Endodermal cell (in vitro differentiated cells): ENCODE measurements at regions not wholly inside any gene's neighbourhood (a gene's known extent, or its start where the extent isn't known, plus 50 kb on each side); places are given as distances from the start of the nearest gene placed in this dataset.

Experiments
- DNase-seq: peaks from one replicate; pipeline ENCODE4 v3.0.0-alpha.2; 2017
- H3K27ac ChIP-seq: 2 replicates; pipeline ENCODE4 v1.5.1; 2013; ENCODE audit warnings: mild to moderate bottlenecking, low read depth, low read length, moderate library complexity
- H3K27me3 ChIP-seq: 2 replicates; pipeline ENCODE4 v1.6.1; 2013; ENCODE audit warnings: mild to moderate bottlenecking, low read length, moderate library complexity; ENCODE audit not compliant: insufficient read depth, control insufficient read depth, poor library complexity, severe bottlenecking
- H3K36me3 ChIP-seq: 2 replicates; pipeline ENCODE4 v1.7.0; 2013; ENCODE audit warnings: mild to moderate bottlenecking, low read length, moderate library complexity; ENCODE audit not compliant: control insufficient read depth, insufficient read depth
- H3K4me1 ChIP-seq: one replicate; pipeline ENCODE4 v1.7.0; 2013; ENCODE audit warnings: low read length; ENCODE audit not compliant: control insufficient read depth, insufficient read depth
- H3K4me3 ChIP-seq: 2 replicates; pipeline ENCODE4 v1.5.1; 2013; ENCODE audit warnings: mild to moderate bottlenecking, low read length, moderate library complexity
- H3K9ac ChIP-seq: 2 replicates; pipeline ENCODE4 v1.6.1; 2013; ENCODE audit warnings: mild to moderate bottlenecking, low read length, moderate library complexity; ENCODE audit not compliant: poor library complexity, severe bottlenecking; ENCODE audit errors: extremely low read depth
- H3K9me3 ChIP-seq: 2 replicates; pipeline ENCODE4 v1.6.1; 2013; ENCODE audit warnings: mild to moderate bottlenecking, low read length, moderate library complexity; ENCODE audit not compliant: control insufficient read depth
- H3K27ac Mint-ChIP-seq: 2 replicates; pipeline ENCODE4 v1.8.0; 2020; ENCODE audit warnings: mixed read lengths
- H3K27me3 Mint-ChIP-seq: 2 replicates; pipeline ENCODE4 v1.8.0; 2021; ENCODE audit warnings: mild to moderate bottlenecking, mixed read lengths; ENCODE audit not compliant: insufficient read depth
- H3K36me3 Mint-ChIP-seq: 2 replicates; pipeline ENCODE4 v1.8.0; 2020; ENCODE audit warnings: low read depth, mixed read lengths
- H3K4me1 Mint-ChIP-seq: 2 replicates; pipeline ENCODE4 v1.8.0; 2020; ENCODE audit warnings: mixed read lengths
- H3K4me3 Mint-ChIP-seq: 2 replicates; pipeline ENCODE4 v1.8.0; 2020; ENCODE audit warnings: mild to moderate bottlenecking, moderate library complexity, mixed read lengths
- H3K9me3 Mint-ChIP-seq: 2 replicates; pipeline ENCODE4 v1.8.0; 2020; ENCODE audit warnings: mild to moderate bottlenecking, mixed read lengths
- WGBS, 2 experiments: methylation state at CpG; one replicate each; pipeline versions ENCODE4 v1.1.5 to v1.1.7; 2013; ENCODE audit warnings: missing lambda C conversion rate in 2 of 2, mixed read lengths in 1 of 2; ENCODE audit not compliant: insufficient coverage in 1 of 2, insufficient read length in 1 of 2; 5-methylcytosine and 5-hydroxymethylcytosine counted together
- TF ChIP-seq, protein P1 (sequence below): fragments of 200-600 bp; sonication (generic); conservative IDR thresholded peaks from 2 replicates; pipeline ENCODE4 v1.5.0; 2021; ENCODE audit warnings: antibody characterized with exemption, mild to moderate bottlenecking

DNA sequence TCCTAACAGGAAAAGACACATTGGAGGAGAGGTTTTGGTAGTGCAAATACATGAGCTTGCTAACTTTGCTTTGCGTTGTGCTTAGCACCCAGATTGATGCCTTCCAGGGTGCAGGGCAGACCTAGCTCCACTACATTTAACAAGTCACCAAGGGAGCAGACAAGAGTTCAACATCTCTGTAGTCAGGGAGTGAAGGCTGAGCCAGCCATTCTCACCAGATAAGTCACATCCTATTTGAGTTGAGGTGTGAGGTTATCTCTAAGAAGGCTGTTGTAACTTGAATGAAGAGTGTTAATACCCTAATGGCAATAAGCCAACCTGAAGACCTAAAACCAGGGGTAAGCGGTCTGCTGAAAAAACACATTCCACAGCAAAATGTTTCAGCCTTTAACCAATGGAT, 69.6 kb upstream of the DSEL start:
- peaks cover 16% of the 10 kb centered on the region for H3K4me1 ChIP-seq
- Mint-ChIP-seq H3K4me1 (peaks cover 61% of the 10 kb centered on the region), H3K27ac (no peak overlapping the region), H3K4me3 (no peak overlapping the region), H3K36me3 (no peaks in the 10 kb centered on the region), H3K9me3 (peaks cover 7% of the 10 kb centered on the region), H3K27me3 (no peaks in the 10 kb centered on the region)
- no peak overlapping the region for H3K9ac ChIP-seq
- TF ChIP-seq, protein P1, sequence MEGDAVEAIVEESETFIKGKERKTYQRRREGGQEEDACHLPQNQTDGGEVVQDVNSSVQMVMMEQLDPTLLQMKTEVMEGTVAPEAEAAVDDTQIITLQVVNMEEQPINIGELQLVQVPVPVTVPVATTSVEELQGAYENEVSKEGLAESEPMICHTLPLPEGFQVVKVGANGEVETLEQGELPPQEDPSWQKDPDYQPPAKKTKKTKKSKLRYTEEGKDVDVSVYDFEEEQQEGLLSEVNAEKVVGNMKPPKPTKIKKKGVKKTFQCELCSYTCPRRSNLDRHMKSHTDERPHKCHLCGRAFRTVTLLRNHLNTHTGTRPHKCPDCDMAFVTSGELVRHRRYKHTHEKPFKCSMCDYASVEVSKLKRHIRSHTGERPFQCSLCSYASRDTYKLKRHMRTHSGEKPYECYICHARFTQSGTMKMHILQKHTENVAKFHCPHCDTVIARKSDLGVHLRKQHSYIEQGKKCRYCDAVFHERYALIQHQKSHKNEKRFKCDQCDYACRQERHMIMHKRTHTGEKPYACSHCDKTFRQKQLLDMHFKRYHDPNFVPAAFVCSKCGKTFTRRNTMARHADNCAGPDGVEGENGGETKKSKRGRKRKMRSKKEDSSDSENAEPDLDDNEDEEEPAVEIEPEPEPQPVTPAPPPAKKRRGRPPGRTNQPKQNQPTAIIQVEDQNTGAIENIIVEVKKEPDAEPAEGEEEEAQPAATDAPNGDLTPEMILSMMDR = no peak
- 39% methylated on average over 2 of the region's 2 CpGs; no CpG with 5 or more reads in 1 of the 2 experiments for WGBS, 2 experiments
- no peaks in the 10 kb centered on the region for H3K36me3 ChIP-seq
- DNase-seq = peak; percentile 65
- H3K27me3 ChIP-seq = no peaks in the 10 kb centered on the region
- peaks cover 13% of the 10 kb centered on the region for H3K9me3 ChIP-seq
- H3K27ac ChIP-seq = no peak overlapping the region
- no peak overlapping the region for H3K4me3 ChIP-seq

DNA sequence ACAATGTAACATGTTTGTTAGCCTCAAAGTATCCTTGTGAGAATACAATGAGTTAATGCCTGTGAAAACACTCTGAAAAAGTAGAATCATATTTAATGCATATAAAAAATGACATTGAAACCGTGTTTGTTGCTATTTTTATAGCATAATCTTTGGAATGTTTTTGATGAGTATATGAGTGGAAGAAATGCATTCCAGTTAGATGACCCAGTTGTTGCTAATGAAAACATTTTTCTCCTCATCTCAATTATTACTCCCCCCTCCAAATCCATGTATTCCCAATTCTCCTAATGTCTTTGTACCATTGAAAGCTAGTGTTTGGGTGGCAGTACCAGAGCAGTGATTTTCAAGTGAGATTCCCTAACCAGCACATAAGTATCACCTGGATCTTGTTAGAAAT, 67.1 kb upstream of the DSEL start:
- Histone ChIP-seq H3K4me3 (peak overlapping the region; percentile 22), H3K36me3 (no peaks in the 10 kb centered on the region), H3K9ac (no peak overlapping the region), H3K4me1 (peaks cover 13% of the 10 kb centered on the region), H3K9me3 (peaks cover 13% of the 10 kb centered on the region), H3K27ac (no peak overlapping the region), H3K27me3 (no peaks in the 10 kb centered on the region)
- no peak overlapping the region for H3K27ac Mint-ChIP-seq
- H3K4me3 Mint-ChIP-seq = no peak overlapping the region
- peaks cover 47% of the 10 kb centered on the region for H3K4me1 Mint-ChIP-seq
- no peaks in the 10 kb centered on the region for H3K36me3 Mint-ChIP-seq
- H3K27me3 Mint-ChIP-seq = no peaks in the 10 kb centered on the region
- WGBS, 2 experiments = 81% methylated on average over 1 of the region's 1 CpG; no CpG with 5 or more reads in 1 of the 2 experiments
- no peak for DNase-seq
- peaks cover 10% of the 10 kb centered on the region for H3K9me3 Mint-ChIP-seq
- TF ChIP-seq, protein P1 = no peak

DNA sequence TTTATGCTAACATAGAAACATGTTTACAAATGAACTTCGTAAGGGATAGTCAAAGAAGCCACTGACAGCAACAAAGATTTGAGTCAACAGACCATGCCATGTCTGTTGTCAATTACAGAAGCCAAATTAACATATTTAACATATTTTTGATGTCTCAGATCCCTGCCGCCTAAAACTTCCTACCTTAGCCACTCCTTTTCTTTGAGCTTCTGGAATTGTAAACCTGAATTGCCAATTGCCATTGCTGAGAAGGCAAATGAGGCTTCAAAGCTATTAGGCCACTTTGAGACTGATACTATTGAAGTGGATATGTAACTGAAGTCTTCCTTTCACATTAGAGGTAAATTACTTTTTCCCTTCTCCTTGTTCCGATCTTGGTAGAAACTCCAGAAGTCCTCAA, 66.0 kb upstream of the DSEL start:
- 39% methylated on average over 3 of the region's 3 CpGs; no CpG with 5 or more reads in 1 of the 2 experiments for WGBS, 2 experiments
- Mint-ChIP-seq H3K9me3 (peaks cover 10% of the 10 kb centered on the region), H3K27ac (no peak overlapping the region), H3K27me3 (no peaks in the 10 kb centered on the region), H3K36me3 (no peaks in the 10 kb centered on the region), H3K4me1 (peaks cover 44% of the 10 kb centered on the region), H3K4me3 (no peak overlapping the region)
- Histone ChIP-seq H3K4me3 (no peak overlapping the region), H3K27me3 (no peaks in the 10 kb centered on the region), H3K4me1 (peaks cover 9% of the 10 kb centered on the region), H3K9ac (no peak overlapping the region), H3K27ac (no peak overlapping the region), H3K36me3 (no peaks in the 10 kb centered on the region), H3K9me3 (peaks cover 13% of the 10 kb centered on the region)
- TF ChIP-seq, protein P1 = no peak
- DNase-seq = no peak
